Erythroblast (primary cell): ENCODE measurements at regions not wholly inside any gene's neighbourhood (a gene's known extent, or its start where the extent isn't known, plus 50 kb on each side); places are given as distances from the start of the nearest gene placed in this dataset.

Experiments used
- GATA1 ChIP-seq: IDR thresholded peaks from 2 replicates; pipeline ENCODE4 v1.6.1; 2011; ENCODE audit warnings: low read depth, mild to moderate bottlenecking, control low read depth, low read length, moderate library complexity
- POLR2A ChIP-seq: IDR thresholded peaks from 2 replicates; pipeline ENCODE4 v1.6.1; 2011; ENCODE audit warnings: mild to moderate bottlenecking, low read length

- TF ChIP-seq POLR2A (no peak), GATA1 (no peak)
Measured at GRCh38 chr3:72032441-72033135, 247.6 kb upstream of the PROK2 start.
